Pancreas (tissue), 10 donors: ENCODE measurements at regions not wholly inside any gene's neighbourhood (a gene's known extent, or its start where the extent isn't known, plus 50 kb on each side); places are given as distances from the start of the nearest gene placed in this dataset.

ENCODE experiments used
- ATAC-seq, 4 donors: fragments of 200-7000 bp; cut with Tn5 transposase; one replicate each; pipeline versions ENCODE4 v1.8.0 to v1.9.1; 2020; ENCODE audit warnings: mild to moderate bottlenecking in 4 of 4, moderate library complexity in 4 of 4
- DNase-seq, 6 donors: peaks; one replicate each; pipeline ENCODE4 v3.0.0-alpha.2; 2020
- FAIRE-seq: peaks from 2 replicates; lab custom pipeline; 2012; peaks lifted over from hg19 to GRCh38; lab: Jason Lieb, UNC
- H3K27ac ChIP-seq, 4 donors: fragments of 200-600 bp; sonication (generic); 1 replicate in 3 of 4; 2 replicates in 1 of 4; pipeline versions ENCODE4 v1.5.0 to v1.8.0; 2020
- H3K27me3 ChIP-seq, 4 donors: fragments of 200-600 bp; one replicate each; pipeline ENCODE4 v1.8.0; 2021
- H3K36me3 ChIP-seq, 3 donors: fragments of 200-600 bp; sonication (generic) in 1 of 3; one replicate each; pipeline versions ENCODE4 v1.5.0 to v1.8.0; 2020 to 2021
- H3K4me1 ChIP-seq, 3 donors: fragments of 200-600 bp; one replicate each; pipeline ENCODE4 v1.8.0; 2021
- H3K4me3 ChIP-seq, 4 donors: fragments of 200-600 bp; sonication (generic) in 2 of 4; one replicate each; pipeline versions ENCODE4 v1.5.0 to v1.8.0; 2020 to 2021
- H3K9me3 ChIP-seq, 4 donors: fragments of 200-600 bp; one replicate each; pipeline ENCODE4 v1.8.0; 2021
- CTCF ChIP-seq, 4 donors: fragments of 200-600 bp; sonication (generic) in 3 of 4; IDR thresholded peaks; one replicate each; pipeline versions ENCODE4 v1.5.0 to v1.8.0; 2021; ENCODE audit warnings: antibody characterized with exemption in 4 of 4
- WGBS, 2 donors: extraction: QIAGEN DNeasy Blood & Tissue Kit; methylation state at CpG; one replicate each; pipeline ENCODE4 v1.1.7; 2013; 5-methylcytosine and 5-hydroxymethylcytosine counted together
- intact Hi-C, 3 donors: fragments of 100-400 bp; cut with DNase I; formaldehyde crosslinking; loops; one replicate each; pipeline versions ENCODE4 v1.11.1 to v1.14.2; 2022
- donor health status: healthy with polysubstance abuse.
- donor health status: DM: no; HTN: no; CAD: no; lungs with moderate emphysema.
- donor health status: DM: no; HTN: no; CAD: no.
- donor health status: control.
- donor health status: control.
- donor health status: Bipolar disorder and iron deficiency.
- donor health status: DM: yes; HTN: yes; CAD: no.
- donor health status: DM: no; HTN: no; CAD: no.
- donor health status: DM: no; HTN: no; CAD: no.
- donor health status: DM: yes; HTN: yes; CAD: no.

- Histone ChIP-seq H3K36me3 (no peaks in the 10 kb centered on the region), H3K27me3 (no peaks in the 10 kb centered on the region), H3K9me3 (no peaks in the 10 kb centered on the region), H3K27ac (no peak overlapping the region), H3K4me1 (no peaks in the 10 kb centered on the region), H3K4me3 (no peak overlapping the region)
- DNase-seq (no peak), ATAC-seq (no peak), FAIRE-seq (no peak)
- WGBS, 2 donors, result 52 to 58% methylated on average over 3 of the region's 3 CpGs
- no peak for TF ChIP-seq CTCF (IDR thresholded peaks at IDR 0.05)
- intact Hi-C loops, result loop anchor here in 1 of 3 donors (5.0 to 10.0 kb wide), 3 partner anchors 169 to 409 kb away; no protein-coding TSS in a partner anchor
Observed at GRCh38 chr19:28465371-28466086, 747.4 kb downstream of the UQCRFS1 start.

GRCh38 chr19:28463493-28464053 is 749.4 kb downstream of the UQCRFS1 start:
- WGBS, 2 donors, result 70 to 81% methylated on average over 5 of the region's 5 CpGs
- ATAC-seq (no peak), FAIRE-seq (no peak), DNase-seq (no peak)
- Histone ChIP-seq H3K27me3 (no peaks in the 10 kb centered on the region), H3K4me1 (no peaks in the 10 kb centered on the region), H3K4me3 (no peak overlapping the region), H3K27ac (no peak overlapping the region), H3K36me3 (no peaks in the 10 kb centered on the region), H3K9me3 (no peaks in the 10 kb centered on the region)
- intact Hi-C loops, result loop anchor here in 1 of 3 donors (10.0 kb wide), 2 partner anchors 171 to 411 kb away; no protein-coding TSS in a partner anchor
- TF ChIP-seq CTCF (IDR thresholded peaks at IDR 0.05), result no peak

GRCh38 chr19:28457620-28458019 is 755.3 kb downstream of the UQCRFS1 start:
- no peak for TF ChIP-seq CTCF (IDR thresholded peaks at IDR 0.05)
- ATAC-seq (no peak), FAIRE-seq (no peak), DNase-seq (no peak)
- Histone ChIP-seq H3K27ac (no peak overlapping the region), H3K27me3 (no peaks in the 10 kb centered on the region), H3K9me3 (no peaks in the 10 kb centered on the region), H3K4me1 (no peaks in the 10 kb centered on the region), H3K36me3 (no peaks in the 10 kb centered on the region), H3K4me3 (no peak overlapping the region)
- WGBS, 2 donors, result 58 to 83% methylated on average over 2 of the region's 2 CpGs
- intact Hi-C loops, result no loop called here

GRCh38 chr19:28456708-28457320 is 756.1 kb downstream of the UQCRFS1 start:
- intact Hi-C loops, result no loop called here
- no peak for TF ChIP-seq CTCF (IDR thresholded peaks at IDR 0.05)
- DNase-seq, result no peak
- no peak overlapping the region for H3K4me3 ChIP-seq
- no peaks in the 10 kb centered on the region for H3K4me1 ChIP-seq
- H3K27me3 ChIP-seq, result no peaks in the 10 kb centered on the region
- no peak for ATAC-seq
- H3K9me3 ChIP-seq, result no peaks in the 10 kb centered on the region
- no peaks in the 10 kb centered on the region for H3K36me3 ChIP-seq
- WGBS, 2 donors, result 43 to 51% methylated on average over 5 of the region's 5 CpGs
- no peak overlapping the region for H3K27ac ChIP-seq
- FAIRE-seq, result no peak
